ENCODE measurements at regions not wholly inside any gene's neighbourhood (a gene's known extent, or its start where the extent isn't known, plus 50 kb on each side); places are given as distances from the start of the nearest gene placed in this dataset.

GRCh38 chr2:762646-763045 is 85.4 kb upstream of the TMEM18 start:
- H3K36me3 ChIP-seq, result no peaks in the 10 kb centered on the region
- H3K27me3 ChIP-seq (ENCODE audit: low read depth), result peaks cover 6% of the 10 kb centered on the region
- no peaks in the 10 kb centered on the region for H3K9me3 ChIP-seq
- TF ChIP-seq CTCF (IDR thresholded peaks at IDR 0.05), result no peak
- no peak overlapping the region for H3K4me3 ChIP-seq
- DNase-seq (no peak), ATAC-seq (no peak)
- H3K27ac ChIP-seq, result no peak overlapping the region
- intact Hi-C loops (cut with DNase I), result no loop called here
- H3K4me1 ChIP-seq, result no peaks in the 10 kb centered on the region

- no peak for DNase-seq
- H3K4me3 ChIP-seq, result no peak overlapping the region
- no peaks in the 10 kb centered on the region for H3K36me3 ChIP-seq
- peaks cover 6% of the 10 kb centered on the region for H3K27me3 ChIP-seq (ENCODE audit: low read depth)
- TF ChIP-seq CTCF (IDR thresholded peaks at IDR 0.05), result no peak
- ATAC-seq, result no peak
- no peaks in the 10 kb centered on the region for H3K4me1 ChIP-seq
- H3K9me3 ChIP-seq, result no peaks in the 10 kb centered on the region
- H3K27ac ChIP-seq, result no peak overlapping the region
- intact Hi-C loops (cut with DNase I), result no loop called here
Measured at GRCh38 chr2:761384-761783, 84.2 kb upstream of the TMEM18 start.

GRCh38 chr2:760001-760400 is 82.8 kb upstream of the TMEM18 start:
- no peaks in the 10 kb centered on the region for H3K9me3 ChIP-seq
- no peak for ATAC-seq
- H3K4me3 ChIP-seq, result no peak overlapping the region
- peaks cover 6% of the 10 kb centered on the region for H3K27me3 ChIP-seq (ENCODE audit: low read depth)
- TF ChIP-seq CTCF (IDR thresholded peaks at IDR 0.05), result no peak
- DNase-seq, result no peak
- no peak overlapping the region for H3K27ac ChIP-seq
- intact Hi-C loops (cut with DNase I), result no loop called here
- H3K4me1 ChIP-seq, result no peaks in the 10 kb centered on the region
- no peaks in the 10 kb centered on the region for H3K36me3 ChIP-seq

- Histone ChIP-seq H3K27ac (no peak overlapping the region), H3K4me1 (no peaks in the 10 kb centered on the region), H3K27me3 (ENCODE audit: low read depth) (peaks cover 11% of the 10 kb centered on the region), H3K36me3 (no peaks in the 10 kb centered on the region), H3K9me3 (no peaks in the 10 kb centered on the region), H3K4me3 (no peak overlapping the region)
- ATAC-seq, result no peak
- intact Hi-C loops (cut with DNase I), result no loop called here
- DNase-seq, result no peak
- TF ChIP-seq CTCF (IDR thresholded peaks at IDR 0.05), result no peak
Measured at GRCh38 chr2:758073-758820, 81.0 kb upstream of the TMEM18 start.

- Histone ChIP-seq H3K4me3 (no peak overlapping the region), H3K27me3 (ENCODE audit: low read depth) (peaks cover 5% of the 10 kb centered on the region), H3K4me1 (no peaks in the 10 kb centered on the region), H3K36me3 (no peaks in the 10 kb centered on the region), H3K9me3 (no peaks in the 10 kb centered on the region), H3K27ac (no peak overlapping the region)
- intact Hi-C loops (cut with DNase I), result no loop called here
- DNase-seq, result no peak
- ATAC-seq, result no peak
- TF ChIP-seq CTCF (IDR thresholded peaks at IDR 0.05), result no peak
Measured at GRCh38 chr2:753123-753522, 75.9 kb upstream of the TMEM18 start.

All from lower lobe of right lung (tissue), 2 donors.